SK-N-SH treated with all-trans-retinoic acid at 6 μM for 48 hours (cell line): ENCODE measurements at regions not wholly inside any gene's neighbourhood (a gene's known extent, or its start where the extent isn't known, plus 50 kb on each side); places are given as distances from the start of the nearest gene placed in this dataset.

Source experiments
- ATAC-seq: fragments of 200-7000 bp; cut with Tn5 transposase; 3 replicates; pipeline ENCODE4 v1.9.1; 2020; ENCODE audit warnings: mild to moderate bottlenecking, moderate library complexity
- BACH2 ChIP-seq: fragments of 250-450 bp; sonication (Bioruptor Pico); IDR thresholded peaks from 2 replicates; pipeline ENCODE4 v1.9.0; 2021; ENCODE audit warnings: mild to moderate bottlenecking, borderline replicate concordance
- CSDC2 ChIP-seq: fragments of 250-450 bp; sonication (Bioruptor Pico); IDR thresholded peaks from 2 replicates; pipeline ENCODE4 v1.5.0; 2020; ENCODE audit warnings: mild to moderate bottlenecking, moderate library complexity
- ESRRG ChIP-seq: fragments of 250-450 bp; sonication (Bioruptor Pico); IDR thresholded peaks from 2 replicates; pipeline ENCODE4 v1.6.1; 2021; ENCODE audit warnings: mild to moderate bottlenecking
- GLIS3 ChIP-seq: fragments of 250-450 bp; sonication (Bioruptor Pico); IDR thresholded peaks from 2 replicates; pipeline ENCODE4 v1.5.0; 2020; ENCODE audit warnings: mild to moderate bottlenecking, moderate library complexity
- ISL1 ChIP-seq: fragments of 250-450 bp; sonication (Bioruptor Pico); IDR thresholded peaks from 2 replicates; pipeline ENCODE4 v2.1.2; 2022; ENCODE audit warnings: mild to moderate bottlenecking, moderate library complexity
- OSR1 ChIP-seq: fragments of 250-450 bp; sonication (Bioruptor Pico); IDR thresholded peaks from 2 replicates; pipeline ENCODE4 v1.8.0; 2022; ENCODE audit warnings: moderate library complexity, mild to moderate bottlenecking, inconsistent platforms
- PPARA ChIP-seq: fragments of 250-450 bp; sonication (Bioruptor Pico); IDR thresholded peaks from 2 replicates; pipeline ENCODE4 v1.5.0; 2020; ENCODE audit warnings: mild to moderate bottlenecking, borderline replicate concordance
- RARB ChIP-seq: fragments of 250-450 bp; sonication (Bioruptor Pico); IDR thresholded peaks from 2 replicates; pipeline ENCODE4 v1.8.0; 2021; ENCODE audit warnings: mild to moderate bottlenecking, moderate library complexity
- TCF4 ChIP-seq: fragments of 250-450 bp; sonication (Bioruptor Pico); IDR thresholded peaks from 2 replicates; pipeline ENCODE4 v1.8.0; 2021; ENCODE audit warnings: mild to moderate bottlenecking, moderate library complexity, borderline replicate concordance
- TOX ChIP-seq: fragments of 250-450 bp; sonication (Bioruptor Pico); IDR thresholded peaks from 2 replicates; pipeline ENCODE4 v1.8.0; 2021; ENCODE audit warnings: mild to moderate bottlenecking, moderate library complexity, borderline replicate concordance
- ZC3H10 ChIP-seq: fragments of 250-450 bp; sonication (Bioruptor Pico); IDR thresholded peaks from 2 replicates; pipeline ENCODE4 v1.5.1; 2021; ENCODE audit warnings: mild to moderate bottlenecking, moderate library complexity
- ZFP30 ChIP-seq: fragments of 450-650 bp; formaldehyde crosslinking; IDR thresholded peaks from 2 replicates; pipeline ENCODE4 v1.5.0; 2022; ENCODE audit warnings: mild to moderate bottlenecking, moderate library complexity
- ZNF565 ChIP-seq: fragments of 450-650 bp; formaldehyde crosslinking; conservative IDR thresholded peaks from 2 replicates; pipeline ENCODE4 v1.5.0; 2020; ENCODE audit warnings: low read depth, mild to moderate bottlenecking, moderate library complexity
- ZNF70 ChIP-seq: fragments of 450-650 bp; formaldehyde crosslinking; IDR thresholded peaks from 2 replicates; pipeline ENCODE4 v1.5.0; 2020; ENCODE audit warnings: mild to moderate bottlenecking, moderate library complexity
- ZNF8 ChIP-seq: fragments of 450-650 bp; formaldehyde crosslinking; IDR thresholded peaks from 2 replicates; pipeline ENCODE4 v1.5.0; 2020; ENCODE audit warnings: mild to moderate bottlenecking, moderate library complexity
- TF ChIP-seq, protein P1 (sequence below): fragments of 250-450 bp; sonication (Bioruptor Pico); IDR thresholded peaks from 2 replicates; pipeline ENCODE4 v1.5.1; 2021; ENCODE audit warnings: mild to moderate bottlenecking, moderate library complexity
- TF ChIP-seq, protein P2 (sequence below): fragments of 250-450 bp; sonication (Bioruptor Pico); IDR thresholded peaks from 2 replicates; pipeline ENCODE4 v1.8.0; 2021; ENCODE audit warnings: low read depth, mild to moderate bottlenecking, moderate library complexity, borderline replicate concordance
- TF ChIP-seq, protein P3 (sequence below): fragments of 250-450 bp; sonication (Bioruptor Pico); IDR thresholded peaks from 2 replicates; pipeline ENCODE4 v1.5.0; 2020; ENCODE audit warnings: mild to moderate bottlenecking, moderate library complexity
- TF ChIP-seq, protein P4 (sequence below): fragments of 250-450 bp; sonication (Bioruptor Pico); IDR thresholded peaks from 2 replicates; pipeline ENCODE4 v1.5.1; 2020; ENCODE audit warnings: low read depth, mild to moderate bottlenecking, moderate library complexity
- TF ChIP-seq, protein P5 (sequence below): fragments of 250-450 bp; sonication (Bioruptor Pico); IDR thresholded peaks from 2 replicates; pipeline ENCODE4 v1.8.0; 2020; ENCODE audit warnings: mild to moderate bottlenecking, moderate library complexity, borderline replicate concordance

DNA sequence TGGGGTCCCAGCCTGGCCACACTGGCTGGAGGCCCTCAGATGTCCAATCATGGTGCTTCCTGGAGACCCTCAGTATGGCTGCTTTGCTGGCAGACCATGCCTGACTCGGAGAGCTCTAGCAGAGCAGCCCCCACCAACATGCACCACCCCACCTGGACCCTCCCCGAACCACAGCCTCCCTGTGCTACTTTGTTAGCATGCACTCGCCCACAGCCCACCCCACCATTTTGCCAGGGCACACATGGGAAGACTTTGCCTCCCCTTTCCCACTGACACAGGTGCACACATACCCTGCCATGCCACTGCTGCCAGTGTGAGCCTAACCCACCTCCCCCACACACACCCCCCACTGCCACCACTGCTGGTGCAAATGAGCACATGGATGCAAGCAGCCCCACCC lies 497.5 kb upstream of the PBX1 start:
- no peak for ATAC-seq

DNA sequence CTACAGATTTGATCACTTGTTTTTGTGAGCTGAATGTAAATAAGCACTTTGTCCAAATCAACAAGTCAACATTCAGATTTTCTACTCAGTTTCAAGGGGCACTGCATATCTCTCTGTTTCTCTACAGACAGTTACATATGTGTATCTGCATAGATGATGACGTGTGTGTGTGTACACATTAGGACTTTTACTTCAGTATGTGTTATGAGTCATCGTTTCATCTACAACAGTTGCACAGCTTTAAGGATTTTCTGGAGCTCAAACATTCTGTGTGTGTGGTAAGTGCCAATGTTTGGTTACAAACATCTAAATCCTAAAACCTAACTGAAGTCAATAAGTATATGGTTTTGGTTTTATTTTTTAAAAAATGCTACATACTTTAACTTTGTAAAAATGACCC lies 494.5 kb upstream of the PBX1 start:
- TF ChIP-seq CSDC2 (CRISPR knock-in tag), result no peak
- TF ChIP-seq, protein P1, sequence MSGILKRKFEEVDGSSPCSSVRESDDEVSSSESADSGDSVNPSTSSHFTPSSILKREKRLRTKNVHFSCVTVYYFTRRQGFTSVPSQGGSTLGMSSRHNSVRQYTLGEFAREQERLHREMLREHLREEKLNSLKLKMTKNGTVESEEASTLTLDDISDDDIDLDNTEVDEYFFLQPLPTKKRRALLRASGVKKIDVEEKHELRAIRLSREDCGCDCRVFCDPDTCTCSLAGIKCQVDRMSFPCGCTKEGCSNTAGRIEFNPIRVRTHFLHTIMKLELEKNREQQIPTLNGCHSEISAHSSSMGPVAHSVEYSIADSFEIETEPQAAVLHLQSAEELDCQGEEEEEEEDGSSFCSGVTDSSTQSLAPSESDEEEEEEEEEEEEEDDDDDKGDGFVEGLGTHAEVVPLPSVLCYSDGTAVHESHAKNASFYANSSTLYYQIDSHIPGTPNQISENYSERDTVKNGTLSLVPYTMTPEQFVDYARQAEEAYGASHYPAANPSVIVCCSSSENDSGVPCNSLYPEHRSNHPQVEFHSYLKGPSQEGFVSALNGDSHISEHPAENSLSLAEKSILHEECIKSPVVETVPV, result no peak
- ATAC-seq, result no peak

More for the DNA sequence above, 497.5 kb upstream of the PBX1 start:
- no peak for TF ChIP-seq ZNF8 (CRISPR knock-in tag)

DNA sequence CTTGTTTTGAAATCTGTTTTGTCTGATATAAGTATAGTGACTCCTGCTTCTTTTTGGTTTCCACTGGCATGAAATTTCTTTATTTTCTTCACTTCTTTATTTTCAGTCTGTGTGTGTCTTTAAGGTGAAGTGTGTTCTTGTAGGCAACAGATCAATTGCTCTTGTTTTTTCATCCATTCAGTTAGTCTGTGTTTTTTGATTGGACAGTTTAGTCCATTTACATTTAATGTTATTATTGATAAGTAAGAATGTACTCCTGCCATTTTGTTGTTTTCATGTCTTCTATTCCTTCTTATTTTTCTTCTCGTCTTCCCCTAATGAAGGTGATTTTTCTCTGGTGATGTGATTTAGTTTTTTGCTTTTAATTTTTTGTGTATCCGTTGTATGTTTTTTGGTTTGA lies 487.7 kb upstream of the PBX1 start:
- no peak for ATAC-seq
- TF ChIP-seq, protein P2, sequence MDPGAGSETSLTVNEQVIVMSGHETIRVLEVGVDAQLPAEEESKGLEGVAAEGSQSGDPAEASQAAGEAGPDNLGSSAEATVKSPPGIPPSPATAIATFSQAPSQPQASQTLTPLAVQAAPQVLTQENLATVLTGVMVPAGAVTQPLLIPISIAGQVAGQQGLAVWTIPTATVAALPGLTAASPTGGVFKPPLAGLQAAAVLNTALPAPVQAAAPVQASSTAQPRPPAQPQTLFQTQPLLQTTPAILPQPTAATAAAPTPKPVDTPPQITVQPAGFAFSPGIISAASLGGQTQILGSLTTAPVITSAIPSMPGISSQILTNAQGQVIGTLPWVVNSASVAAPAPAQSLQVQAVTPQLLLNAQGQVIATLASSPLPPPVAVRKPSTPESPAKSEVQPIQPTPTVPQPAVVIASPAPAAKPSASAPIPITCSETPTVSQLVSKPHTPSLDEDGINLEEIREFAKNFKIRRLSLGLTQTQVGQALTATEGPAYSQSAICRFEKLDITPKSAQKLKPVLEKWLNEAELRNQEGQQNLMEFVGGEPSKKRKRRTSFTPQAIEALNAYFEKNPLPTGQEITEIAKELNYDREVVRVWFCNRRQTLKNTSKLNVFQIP, result no peak

DNA sequence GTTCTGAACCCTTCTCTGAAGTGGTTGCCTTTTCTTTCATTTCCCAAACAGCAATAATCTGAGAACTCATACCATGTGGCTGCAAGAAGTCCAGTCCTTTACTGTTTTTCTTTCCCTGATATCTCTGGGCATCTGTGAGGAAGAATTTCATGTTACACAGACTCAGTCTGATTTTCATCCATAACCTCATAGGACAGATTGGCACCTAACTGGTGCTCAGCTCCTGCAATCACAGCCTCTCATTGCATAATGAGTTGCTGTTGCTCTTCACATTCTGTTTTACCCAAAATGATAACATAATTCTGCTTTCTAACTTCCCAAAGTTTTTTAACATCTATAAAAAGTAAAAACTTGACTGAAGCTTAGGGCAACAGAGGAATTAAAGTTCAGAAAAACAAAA lies 472.2 kb upstream of the PBX1 start:
- no peak for ATAC-seq
- TF ChIP-seq BACH2 (CRISPR knock-in tag), result no peak
- TF ChIP-seq ZFP30 (CRISPR knock-in tag), result no peak
- no peak for TF ChIP-seq OSR1 (CRISPR knock-in tag)
- no peak for TF ChIP-seq ESRRG
- no peak for TF ChIP-seq ZNF565 (CRISPR knock-in tag)
- TF ChIP-seq ISL1 (CRISPR knock-in tag), result no peak
- TF ChIP-seq, protein P3, sequence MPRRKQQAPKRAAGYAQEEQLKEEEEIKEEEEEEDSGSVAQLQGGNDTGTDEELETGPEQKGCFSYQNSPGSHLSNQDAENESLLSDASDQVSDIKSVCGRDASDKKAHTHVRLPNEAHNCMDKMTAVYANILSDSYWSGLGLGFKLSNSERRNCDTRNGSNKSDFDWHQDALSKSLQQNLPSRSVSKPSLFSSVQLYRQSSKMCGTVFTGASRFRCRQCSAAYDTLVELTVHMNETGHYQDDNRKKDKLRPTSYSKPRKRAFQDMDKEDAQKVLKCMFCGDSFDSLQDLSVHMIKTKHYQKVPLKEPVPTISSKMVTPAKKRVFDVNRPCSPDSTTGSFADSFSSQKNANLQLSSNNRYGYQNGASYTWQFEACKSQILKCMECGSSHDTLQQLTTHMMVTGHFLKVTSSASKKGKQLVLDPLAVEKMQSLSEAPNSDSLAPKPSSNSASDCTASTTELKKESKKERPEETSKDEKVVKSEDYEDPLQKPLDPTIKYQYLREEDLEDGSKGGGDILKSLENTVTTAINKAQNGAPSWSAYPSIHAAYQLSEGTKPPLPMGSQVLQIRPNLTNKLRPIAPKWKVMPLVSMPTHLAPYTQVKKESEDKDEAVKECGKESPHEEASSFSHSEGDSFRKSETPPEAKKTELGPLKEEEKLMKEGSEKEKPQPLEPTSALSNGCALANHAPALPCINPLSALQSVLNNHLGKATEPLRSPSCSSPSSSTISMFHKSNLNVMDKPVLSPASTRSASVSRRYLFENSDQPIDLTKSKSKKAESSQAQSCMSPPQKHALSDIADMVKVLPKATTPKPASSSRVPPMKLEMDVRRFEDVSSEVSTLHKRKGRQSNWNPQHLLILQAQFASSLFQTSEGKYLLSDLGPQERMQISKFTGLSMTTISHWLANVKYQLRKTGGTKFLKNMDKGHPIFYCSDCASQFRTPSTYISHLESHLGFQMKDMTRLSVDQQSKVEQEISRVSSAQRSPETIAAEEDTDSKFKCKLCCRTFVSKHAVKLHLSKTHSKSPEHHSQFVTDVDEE (CRISPR knock-in tag), result no peak
- TF ChIP-seq RARB (CRISPR knock-in tag), result no peak
- TF ChIP-seq, protein P4, sequence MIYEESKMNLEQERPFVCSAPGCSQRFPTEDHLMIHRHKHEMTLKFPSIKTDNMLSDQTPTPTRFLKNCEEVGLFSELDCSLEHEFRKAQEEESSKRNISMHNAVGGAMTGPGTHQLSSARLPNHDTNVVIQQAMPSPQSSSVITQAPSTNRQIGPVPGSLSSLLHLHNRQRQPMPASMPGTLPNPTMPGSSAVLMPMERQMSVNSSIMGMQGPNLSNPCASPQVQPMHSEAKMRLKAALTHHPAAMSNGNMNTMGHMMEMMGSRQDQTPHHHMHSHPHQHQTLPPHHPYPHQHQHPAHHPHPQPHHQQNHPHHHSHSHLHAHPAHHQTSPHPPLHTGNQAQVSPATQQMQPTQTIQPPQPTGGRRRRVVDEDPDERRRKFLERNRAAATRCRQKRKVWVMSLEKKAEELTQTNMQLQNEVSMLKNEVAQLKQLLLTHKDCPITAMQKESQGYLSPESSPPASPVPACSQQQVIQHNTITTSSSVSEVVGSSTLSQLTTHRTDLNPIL, result no peak
- no peak for TF ChIP-seq TOX (CRISPR knock-in tag)
- no peak for TF ChIP-seq ZNF8 (CRISPR knock-in tag)
- no peak for TF ChIP-seq PPARA (CRISPR knock-in tag)
- TF ChIP-seq, protein P5, sequence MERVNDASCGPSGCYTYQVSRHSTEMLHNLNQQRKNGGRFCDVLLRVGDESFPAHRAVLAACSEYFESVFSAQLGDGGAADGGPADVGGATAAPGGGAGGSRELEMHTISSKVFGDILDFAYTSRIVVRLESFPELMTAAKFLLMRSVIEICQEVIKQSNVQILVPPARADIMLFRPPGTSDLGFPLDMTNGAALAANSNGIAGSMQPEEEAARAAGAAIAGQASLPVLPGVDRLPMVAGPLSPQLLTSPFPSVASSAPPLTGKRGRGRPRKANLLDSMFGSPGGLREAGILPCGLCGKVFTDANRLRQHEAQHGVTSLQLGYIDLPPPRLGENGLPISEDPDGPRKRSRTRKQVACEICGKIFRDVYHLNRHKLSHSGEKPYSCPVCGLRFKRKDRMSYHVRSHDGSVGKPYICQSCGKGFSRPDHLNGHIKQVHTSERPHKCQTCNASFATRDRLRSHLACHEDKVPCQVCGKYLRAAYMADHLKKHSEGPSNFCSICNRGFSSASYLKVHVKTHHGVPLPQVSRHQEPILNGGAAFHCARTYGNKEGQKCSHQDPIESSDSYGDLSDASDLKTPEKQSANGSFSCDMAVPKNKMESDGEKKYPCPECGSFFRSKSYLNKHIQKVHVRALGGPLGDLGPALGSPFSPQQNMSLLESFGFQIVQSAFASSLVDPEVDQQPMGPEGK (CRISPR knock-in tag), result no peak
- TF ChIP-seq CSDC2 (CRISPR knock-in tag), result no peak
- no peak for TF ChIP-seq TCF4
- no peak for TF ChIP-seq ZC3H10 (CRISPR knock-in tag)
- TF ChIP-seq ZNF70 (CRISPR knock-in tag), result no peak
- TF ChIP-seq, protein P1, result no peak
- TF ChIP-seq, protein P2, result no peak
- TF ChIP-seq GLIS3 (CRISPR knock-in tag), result no peak
